A673 (cell line): ENCODE measurements at regions not wholly inside any gene's neighbourhood (a gene's known extent, or its start where the extent isn't known, plus 50 kb on each side); places are given as distances from the start of the nearest gene placed in this dataset.

Experiments
- BruUV-seq: library from RNA; stranded (reverse); fragments of 400-500 nt; replicated peaks from 2 replicates; lab custom pipeline; 2021; lab: Mats Ljungman, UMichigan
- CTCF ChIA-PET: fragments of 300-600 bp; sonication (Branson Sonifier 250); formaldehyde crosslinking; loops from one replicate; lab custom pipeline; 2022; ENCODE audit warnings: antibody characterized with exemption; lab: Charles Lee
- POLR2A ChIA-PET: fragments of 300-600 bp; sonication (Branson Sonifier 250); formaldehyde crosslinking; loops from one replicate; lab custom pipeline; 2022; ENCODE audit warnings: antibody characterized with exemption; ENCODE audit not compliant: low non-redundant PET; lab: Charles Lee
- DNase-seq: peaks from one replicate; pipeline ENCODE4 v3.0.0-alpha.2; 2015; ENCODE audit warnings: low spot score
- H3K27ac ChIP-seq: fragments of 200-600 bp; sonication (generic); 2 replicates; pipeline ENCODE4 v1.5.1; 2016; ENCODE audit warnings: mixed run types, low read depth, mild to moderate bottlenecking, mixed read lengths, antibody characterized with exemption, low read length; ENCODE audit not compliant: poor library complexity, severe bottlenecking
- H3K27me3 ChIP-seq: fragments of 200-600 bp; sonication (generic); replicated peaks from 2 replicates; pipeline ENCODE4 v1.6.1; 2017; ENCODE audit warnings: mixed run types, low read depth, mild to moderate bottlenecking, mixed read lengths, antibody characterized with exemption, low read length; ENCODE audit not compliant: insufficient read depth, poor library complexity
- H3K36me3 ChIP-seq: fragments of 200-600 bp; sonication (generic); 2 replicates; pipeline ENCODE4 v1.6.1; 2016; ENCODE audit warnings: mixed run types, mild to moderate bottlenecking, mixed read lengths, antibody characterized with exemption, low read length; ENCODE audit not compliant: insufficient read depth, poor library complexity, severe bottlenecking
- H3K4me1 ChIP-seq: fragments of 200-600 bp; sonication (generic); 2 replicates; pipeline ENCODE4 v1.6.1; 2017; ENCODE audit warnings: mixed run types, mild to moderate bottlenecking, mixed read lengths, antibody characterized with exemption, low read length; ENCODE audit not compliant: insufficient read depth, poor library complexity, severe bottlenecking
- H3K4me3 ChIP-seq: fragments of 200-600 bp; sonication (generic); 2 replicates; pipeline ENCODE4 v1.5.1; 2016; ENCODE audit warnings: low read depth, mixed run types, mild to moderate bottlenecking, mixed read lengths, low read length; ENCODE audit not compliant: poor library complexity, severe bottlenecking
- H3K9me3 ChIP-seq: fragments of 200-600 bp; sonication (generic); 2 replicates; pipeline ENCODE4 v1.6.1; 2016; ENCODE audit warnings: mixed run types, low read depth, mild to moderate bottlenecking, mixed read lengths, antibody characterized with exemption, low read length; ENCODE audit not compliant: poor library complexity, severe bottlenecking
- EZH2 ChIP-seq: fragments of 200-600 bp; sonication (generic); IDR thresholded peaks from 2 replicates; pipeline ENCODE4 v1.6.1; 2017; ENCODE audit warnings: borderline replicate concordance, low read depth, mild to moderate bottlenecking, mixed read lengths, antibody characterized with exemption, low read length; ENCODE audit not compliant: poor library complexity, severe bottlenecking
- intact Hi-C: fragments of 100-400 bp; cut with micrococcal nuclease; formaldehyde crosslinking; loops from one replicate; pipeline ENCODE4 v1.10.0; 2022; ENCODE audit not compliant: unreplicated experiment
- TF ChIP-seq, protein P1 (sequence below): fragments of 300-800, 200-600 bp; sonication (generic); conservative IDR thresholded peaks from 2 replicates; pipeline ENCODE4 v1.5.1; 2017; ENCODE audit warnings: low read depth, mild to moderate bottlenecking, antibody characterized with exemption, low read length, moderate library complexity, mixed read lengths

DNA sequence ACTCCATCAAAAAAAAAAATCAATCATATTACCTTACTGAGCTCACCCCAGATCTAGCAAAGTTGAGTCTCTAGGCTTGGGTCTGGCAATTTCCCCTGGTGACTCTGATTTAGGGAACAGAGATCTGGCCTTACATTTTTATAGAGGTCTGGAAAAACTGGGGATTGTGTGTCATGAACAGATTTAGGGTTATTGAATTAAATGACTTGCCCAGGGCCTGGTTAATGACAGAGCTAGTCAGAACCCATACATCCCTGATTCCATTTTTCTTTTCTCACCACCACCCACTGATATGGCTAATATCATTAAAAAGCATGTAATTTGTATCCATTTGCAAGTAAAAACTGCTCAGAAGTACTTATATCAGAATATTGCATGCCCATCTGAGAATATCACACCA lies 163.4 kb upstream of the OGFRL1 start:
- ChIA-PET CTCF (no interaction called here), POLR2A (no interaction called here)
- H3K4me1 ChIP-seq: peaks cover 16% of the 10 kb centered on the region
- intact Hi-C loops: no loop called here
- peaks cover 43% of the 10 kb centered on the region for H3K27me3 ChIP-seq
- BruUV-seq: no TSS peak
- DNase-seq: no peak
- H3K9me3 ChIP-seq: peaks cover under 1% of the 10 kb centered on the region
- no peak overlapping the region for H3K27ac ChIP-seq
- no peak for TF ChIP-seq EZH2
- TF ChIP-seq, protein P1, sequence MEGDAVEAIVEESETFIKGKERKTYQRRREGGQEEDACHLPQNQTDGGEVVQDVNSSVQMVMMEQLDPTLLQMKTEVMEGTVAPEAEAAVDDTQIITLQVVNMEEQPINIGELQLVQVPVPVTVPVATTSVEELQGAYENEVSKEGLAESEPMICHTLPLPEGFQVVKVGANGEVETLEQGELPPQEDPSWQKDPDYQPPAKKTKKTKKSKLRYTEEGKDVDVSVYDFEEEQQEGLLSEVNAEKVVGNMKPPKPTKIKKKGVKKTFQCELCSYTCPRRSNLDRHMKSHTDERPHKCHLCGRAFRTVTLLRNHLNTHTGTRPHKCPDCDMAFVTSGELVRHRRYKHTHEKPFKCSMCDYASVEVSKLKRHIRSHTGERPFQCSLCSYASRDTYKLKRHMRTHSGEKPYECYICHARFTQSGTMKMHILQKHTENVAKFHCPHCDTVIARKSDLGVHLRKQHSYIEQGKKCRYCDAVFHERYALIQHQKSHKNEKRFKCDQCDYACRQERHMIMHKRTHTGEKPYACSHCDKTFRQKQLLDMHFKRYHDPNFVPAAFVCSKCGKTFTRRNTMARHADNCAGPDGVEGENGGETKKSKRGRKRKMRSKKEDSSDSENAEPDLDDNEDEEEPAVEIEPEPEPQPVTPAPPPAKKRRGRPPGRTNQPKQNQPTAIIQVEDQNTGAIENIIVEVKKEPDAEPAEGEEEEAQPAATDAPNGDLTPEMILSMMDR: no peak
- H3K36me3 ChIP-seq: no peaks in the 10 kb centered on the region
- H3K4me3 ChIP-seq: no peak overlapping the region

DNA sequence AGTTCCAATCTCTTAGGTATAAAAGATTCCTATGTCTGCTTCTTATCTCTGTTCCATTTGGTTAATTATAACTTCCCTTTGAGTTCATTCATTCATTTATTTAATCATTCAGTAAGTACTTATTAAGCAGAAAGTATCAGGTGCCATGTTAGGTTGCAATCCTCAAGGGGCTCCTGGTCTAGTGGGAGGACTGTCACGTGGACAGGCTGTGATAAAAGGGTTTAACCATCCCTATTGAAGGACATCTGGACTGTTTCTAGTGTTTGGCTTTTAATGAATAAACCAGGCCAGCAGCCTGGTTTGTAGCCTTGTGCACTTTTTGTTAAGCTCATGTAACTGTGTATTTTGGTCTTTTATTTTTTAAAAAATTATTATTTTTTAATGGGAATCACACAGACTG lies 162.1 kb upstream of the OGFRL1 start:
- Histone ChIP-seq H3K36me3 (no peaks in the 10 kb centered on the region), H3K27me3 (peaks cover 41% of the 10 kb centered on the region), H3K4me1 (peaks cover 16% of the 10 kb centered on the region), H3K27ac (no peak overlapping the region), H3K4me3 (no peak overlapping the region), H3K9me3 (no peaks in the 10 kb centered on the region)
- DNase-seq: no peak
- CTCF ChIA-PET: no interaction called here
- TF ChIP-seq, protein P1: no peak
- no peak for TF ChIP-seq EZH2
- POLR2A ChIA-PET: interaction anchor here (0.5 kb wide), 1 partner anchor 388 kb away, joined by 6 read pairs; no protein-coding TSS in a partner anchor
- intact Hi-C loops: no loop called here
- BruUV-seq: no TSS peak

DNA sequence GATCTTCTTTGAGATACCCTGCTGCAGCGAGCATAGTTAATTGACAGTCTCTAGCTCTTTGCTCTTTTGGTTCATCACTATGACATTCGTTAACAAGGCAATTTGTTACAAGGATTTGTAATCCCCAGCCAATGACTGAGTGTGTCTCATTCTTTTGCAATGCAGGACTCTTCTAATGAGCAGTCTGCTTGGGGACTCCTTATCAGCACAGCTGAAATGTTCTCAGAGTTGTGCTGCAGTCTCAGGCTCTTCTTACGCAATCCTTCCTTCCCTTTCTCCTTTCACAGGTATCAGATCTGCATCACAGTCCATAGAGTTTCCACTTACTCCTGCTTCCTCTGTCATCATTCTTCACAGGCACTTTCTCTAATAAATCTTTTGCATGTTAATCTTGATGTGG lies 161.2 kb upstream of the OGFRL1 start:
- Histone ChIP-seq H3K36me3 (no peaks in the 10 kb centered on the region), H3K4me1 (peaks cover 16% of the 10 kb centered on the region), H3K9me3 (no peaks in the 10 kb centered on the region), H3K4me3 (no peak overlapping the region), H3K27me3 (peaks cover 50% of the 10 kb centered on the region), H3K27ac (no peak overlapping the region)
- DNase-seq: no peak
- intact Hi-C loops: no loop called here
- BruUV-seq: no TSS peak
- no peak for TF ChIP-seq EZH2
- TF ChIP-seq, protein P1: no peak
- ChIA-PET CTCF (no interaction called here), POLR2A (no interaction called here)
